B cell (primary cell): ENCODE measurements at regions not wholly inside any gene's neighbourhood (a gene's known extent, or its start where the extent isn't known, plus 50 kb on each side); places are given as distances from the start of the nearest gene placed in this dataset.
"Not testable (repeated sequence)": the region's sequence is repeated elsewhere in the genome, so short reads cannot be mapped to it uniquely, and the experiment has no call there.

Experiments used
- ATAC-seq: fragments of 200-7000 bp; cut with Tn5 transposase; one replicate; pipeline ENCODE4 v1.10.0; 2021; ENCODE audit warnings: low read depth, mild to moderate bottlenecking, moderate number of reproducible peaks, moderate library complexity
- CTCF ChIA-PET: fragments of 350-600 bp; sonication (Branson Sonifier 250); formaldehyde crosslinking; loops from one replicate; lab custom pipeline; 2021; ENCODE audit warnings: antibody characterized with exemption, inconsistent platforms; lab: Charles Lee
- POLR2A ChIA-PET: fragments of 350-600 bp; sonication (Branson Sonifier 250); formaldehyde crosslinking; loops from one replicate; lab custom pipeline; 2021; ENCODE audit warnings: antibody characterized with exemption; lab: Charles Lee
- DNase-seq: peaks from one replicate; pipeline ENCODE4 v3.0.0; 2013
- H2AFZ ChIP-seq: 2 replicates; pipeline ENCODE4 v1.6.1; 2012; ENCODE audit warnings: mild to moderate bottlenecking, low read depth, low read length; ENCODE audit not compliant: insufficient read depth, poor library complexity, severe bottlenecking
- H3K27ac ChIP-seq, 2 donors: 1 replicate in 1 of 2; 2 replicates in 1 of 2; pipeline ENCODE4 v1.5.1; 2012 to 2013; ENCODE audit warnings: low read length in 2 of 2, mild to moderate bottlenecking in 2 of 2, moderate library complexity in 1 of 2
- H3K27me3 ChIP-seq, 4 experiments: fragments of 200-600 bp in 1 of 4; sonication (generic) in 1 of 4; replicated peaks in 1 of 4; 1 replicate in 2 of 4; 2 replicates in 2 of 4; pipeline versions ENCODE4 v1.6.1 to v1.7.0; 2013 to 2016; ENCODE audit warnings: low read length in 3 of 4, mild to moderate bottlenecking in 2 of 4, mixed read lengths in 1 of 4, moderate library complexity in 1 of 4; ENCODE audit not compliant: insufficient read depth in 4 of 4, control insufficient read depth in 3 of 4; ENCODE audit errors: control extremely low read depth in 1 of 4
- H3K36me3 ChIP-seq, 2 experiments: replicated peaks in 1 of 2; 1 replicate in 1 of 2; 2 replicates in 1 of 2; pipeline versions ENCODE4 v1.6.1 to v1.7.1; 2013; ENCODE audit warnings: low read length in 1 of 2; ENCODE audit not compliant: insufficient read depth in 2 of 2, control insufficient read depth in 1 of 2; ENCODE audit errors: control extremely low read depth in 1 of 2, extremely low read depth in 1 of 2
- H3K4me1 ChIP-seq, 2 donors: fragments of 200-600 bp in 1 of 2; sonication (generic) in 1 of 2; 1 replicate in 1 of 2; 2 replicates in 1 of 2; pipeline versions ENCODE4 v1.5.1 to v1.6.1; 2013 to 2017; ENCODE audit warnings: low read length in 2 of 2; ENCODE audit not compliant: control insufficient read depth in 2 of 2, insufficient read depth in 2 of 2
- H3K4me2 ChIP-seq: replicated peaks from 2 replicates; pipeline ENCODE3; 2012; ENCODE audit warnings: mild to moderate bottlenecking, low read depth, low read length; ENCODE audit not compliant: poor library complexity, severe bottlenecking
- H3K4me3 ChIP-seq, 5 experiments: fragments of 200-600 bp in 1 of 5; sonication (generic) in 1 of 5; 1 replicate in 3 of 5; 2 replicates in 2 of 5; pipeline versions ENCODE4 v1.5.1 to v1.7.0; 2011 to 2016; ENCODE audit warnings: low read length in 4 of 5, mild to moderate bottlenecking in 4 of 5, low read depth in 2 of 5, control low read depth in 1 of 5, moderate library complexity in 1 of 5; ENCODE audit not compliant: insufficient read depth in 1 of 5; ENCODE audit errors: control extremely low read depth in 1 of 5, extremely low read depth in 1 of 5
- H3K79me2 ChIP-seq: fragments of 200-600 bp; sonication (generic); one replicate; pipeline ENCODE4 v1.6.0; 2016; ENCODE audit warnings: low read length; ENCODE audit not compliant: control insufficient read depth, insufficient read depth
- H3K9ac ChIP-seq: fragments of 200-600 bp; sonication (generic); 2 replicates; pipeline ENCODE4 v1.6.1; 2017; ENCODE audit warnings: mild to moderate bottlenecking, low read length, moderate library complexity
- H3K9me3 ChIP-seq, 3 donors: one replicate each; pipeline versions ENCODE4 v1.6.1 to v1.7.1; 2013; ENCODE audit warnings: low read length in 2 of 3; ENCODE audit not compliant: control insufficient read depth in 2 of 3, insufficient read depth in 1 of 3; ENCODE audit errors: control extremely low read depth in 1 of 3
- H4K20me1 ChIP-seq: 2 replicates; pipeline ENCODE4 v1.6.0; 2012; ENCODE audit warnings: mild to moderate bottlenecking, low read length; ENCODE audit not compliant: insufficient read depth, control insufficient read depth, poor library complexity, severe bottlenecking
- H3K27ac Mint-ChIP-seq: one replicate; pipeline ENCODE4 v1.8.0; 2021; ENCODE audit warnings: mixed read lengths
- H3K27me3 Mint-ChIP-seq: one replicate; pipeline ENCODE4 v1.8.0; 2021; ENCODE audit warnings: mixed read lengths
- H3K4me1 Mint-ChIP-seq: one replicate; pipeline ENCODE4 v1.8.0; 2021; ENCODE audit warnings: mixed read lengths
- H3K4me3 Mint-ChIP-seq: one replicate; pipeline ENCODE4 v1.8.0; 2021; ENCODE audit warnings: mixed read lengths
- H3K9me3 Mint-ChIP-seq: one replicate; pipeline ENCODE4 v1.8.0; 2022; ENCODE audit warnings: mixed read lengths; ENCODE audit not compliant: insufficient read depth
- EZH2 ChIP-seq: IDR thresholded peaks from 2 replicates; pipeline ENCODE4 v1.6.1; 2012; ENCODE audit warnings: borderline replicate concordance, low read depth, mild to moderate bottlenecking, moderate library complexity, low read length; ENCODE audit not compliant: insufficient read depth, poor library complexity, severe bottlenecking
- WGBS: methylation state at CpG from one replicate; pipeline ENCODE4 v1.1.5; 2013; ENCODE audit warnings: missing lambda C conversion rate; ENCODE audit not compliant: insufficient coverage; 5-methylcytosine and 5-hydroxymethylcytosine counted together
- intact Hi-C: fragments of 100-400 bp; cut with micrococcal nuclease; formaldehyde crosslinking; loops from one replicate; pipeline ENCODE4 v1.10.0; 2022
- TF ChIP-seq, protein P1 (sequence below): fragments of 200-600 bp; IDR thresholded peaks from one replicate; pipeline ENCODE4 v1.8.0; 2022; ENCODE audit warnings: antibody characterized with exemption, mild to moderate bottlenecking

- Histone ChIP-seq H3K4me2 (no peak overlapping the region), H3K9ac (no peak overlapping the region), H3K79me2 (no peaks in the 10 kb centered on the region), H4K20me1 (no peaks in the 10 kb centered on the region), H2AFZ (no peak overlapping the region), H3K4me3 (no peak overlapping the region), H3K27me3 (peaks cover 0 to 35% (median 13%) of the 10 kb centered on the region in 4 experiments), H3K36me3 (no peaks in the 10 kb centered on the region), H3K9me3 (peaks cover 0 to 6% (median 0%) of the 10 kb centered on the region in 3 donors), H3K4me1 (peaks cover 20 to 24% of the 10 kb centered on the region in 2 donors), H3K27ac (no peak overlapping the region)
- WGBS: 71% methylated on average over 2 of the region's 2 CpGs
- Mint-ChIP-seq H3K9me3 (no peaks in the 10 kb centered on the region), H3K4me3 (no peak overlapping the region), H3K27me3 (peaks cover 50% of the 10 kb centered on the region), H3K4me1 (peaks cover 23% of the 10 kb centered on the region), H3K27ac (no peak overlapping the region)
- TF ChIP-seq, protein P1, sequence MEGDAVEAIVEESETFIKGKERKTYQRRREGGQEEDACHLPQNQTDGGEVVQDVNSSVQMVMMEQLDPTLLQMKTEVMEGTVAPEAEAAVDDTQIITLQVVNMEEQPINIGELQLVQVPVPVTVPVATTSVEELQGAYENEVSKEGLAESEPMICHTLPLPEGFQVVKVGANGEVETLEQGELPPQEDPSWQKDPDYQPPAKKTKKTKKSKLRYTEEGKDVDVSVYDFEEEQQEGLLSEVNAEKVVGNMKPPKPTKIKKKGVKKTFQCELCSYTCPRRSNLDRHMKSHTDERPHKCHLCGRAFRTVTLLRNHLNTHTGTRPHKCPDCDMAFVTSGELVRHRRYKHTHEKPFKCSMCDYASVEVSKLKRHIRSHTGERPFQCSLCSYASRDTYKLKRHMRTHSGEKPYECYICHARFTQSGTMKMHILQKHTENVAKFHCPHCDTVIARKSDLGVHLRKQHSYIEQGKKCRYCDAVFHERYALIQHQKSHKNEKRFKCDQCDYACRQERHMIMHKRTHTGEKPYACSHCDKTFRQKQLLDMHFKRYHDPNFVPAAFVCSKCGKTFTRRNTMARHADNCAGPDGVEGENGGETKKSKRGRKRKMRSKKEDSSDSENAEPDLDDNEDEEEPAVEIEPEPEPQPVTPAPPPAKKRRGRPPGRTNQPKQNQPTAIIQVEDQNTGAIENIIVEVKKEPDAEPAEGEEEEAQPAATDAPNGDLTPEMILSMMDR: no peak
- no peak for TF ChIP-seq EZH2
- POLR2A ChIA-PET: no interaction called here
- no peak for ATAC-seq
- DNase-seq: no peak
- intact Hi-C loops: no loop called here
- CTCF ChIA-PET: no interaction called here
These were observed 88.0 kb upstream of the SYT13 start for GRCh38 chr11:45374130-45374529.

DNA sequence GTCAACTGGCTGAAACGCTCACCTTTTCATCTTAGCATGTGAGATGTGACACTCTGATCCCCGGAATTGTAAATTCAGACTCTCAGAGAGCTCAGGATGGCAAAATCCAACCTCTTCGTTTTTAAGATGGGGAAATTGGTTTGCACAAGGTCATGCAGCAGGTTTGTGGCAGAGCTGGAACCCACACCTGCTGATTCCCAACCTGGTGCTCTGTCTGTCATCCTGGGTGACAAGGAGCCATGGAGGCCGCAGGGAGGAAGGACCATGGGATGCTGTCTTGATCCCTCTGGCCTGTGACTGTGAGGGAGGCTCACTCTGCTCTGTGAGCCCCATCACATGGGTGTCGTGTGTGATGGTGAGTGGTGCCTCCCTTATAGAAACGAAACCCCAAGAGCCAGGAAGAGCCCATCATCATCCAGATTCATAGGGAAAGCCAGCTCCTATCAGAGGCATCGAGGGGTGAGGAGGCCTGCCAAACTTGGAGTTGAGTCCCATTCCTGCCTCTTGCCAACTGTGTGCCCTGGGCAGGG lies 87.4 kb upstream of the SYT13 start:
- Histone ChIP-seq H2AFZ (no peak overlapping the region), H3K27me3 (peaks cover 0 to 40% (median 13%) of the 10 kb centered on the region in 4 experiments), H3K9me3 (peaks cover 0 to 6% (median 0%) of the 10 kb centered on the region in 3 donors), H4K20me1 (no peaks in the 10 kb centered on the region), H3K79me2 (no peaks in the 10 kb centered on the region), H3K4me2 (no peak overlapping the region), H3K4me3 (no peak overlapping the region), H3K27ac (no peak overlapping the region), H3K4me1 (peaks cover 20 to 24% of the 10 kb centered on the region in 2 donors), H3K9ac (no peak overlapping the region), H3K36me3 (no peaks in the 10 kb centered on the region)
- Mint-ChIP-seq H3K4me3 (no peak overlapping the region), H3K4me1 (peaks cover 23% of the 10 kb centered on the region), H3K27ac (no peak overlapping the region), H3K27me3 (peaks cover 55% of the 10 kb centered on the region), H3K9me3 (no peaks in the 10 kb centered on the region)
- ATAC-seq: no peak
- ChIA-PET CTCF (no interaction called here), POLR2A (no interaction called here)
- intact Hi-C loops: no loop called here
- no peak for TF ChIP-seq EZH2
- TF ChIP-seq, protein P1: no peak
- WGBS: 79% methylated on average over 6 of the region's 7 CpGs
- no peak for DNase-seq

- H3K36me3 ChIP-seq, intact Hi-C loops, DNase-seq, H3K9me3 Mint-ChIP-seq, ATAC-seq, H3K4me3 Mint-ChIP-seq, H3K79me2 ChIP-seq, H4K20me1 ChIP-seq, POLR2A ChIA-PET, H3K4me3 ChIP-seq, H3K27ac Mint-ChIP-seq, H3K9ac ChIP-seq, H3K4me2 ChIP-seq, H3K9me3 ChIP-seq, H2AFZ ChIP-seq, H3K27ac ChIP-seq: not testable (repeated sequence)
- H3K27me3 ChIP-seq: peaks cover 0 to 49% (median 15%) of the 10 kb centered on the region in 4 experiments
- 73% methylated on average over 12 of the region's 16 CpGs for WGBS
- Mint-ChIP-seq H3K27me3 (peaks cover 62% of the 10 kb centered on the region), H3K4me1 (peaks cover 23% of the 10 kb centered on the region)
- CTCF ChIA-PET: interaction anchor here (1.3 to 2.6 kb wide), 4 partner anchors 14 to 399 kb away, joined by 3 to 30 read pairs (median 6); no protein-coding TSS in a partner anchor
- H3K4me1 ChIP-seq: peaks cover 20 to 24% of the 10 kb centered on the region in 2 donors
These were observed 86.3 kb upstream of the SYT13 start for GRCh38 chr11:45372414-45372813.
